HCT116 (cell line): ENCODE measurements at regions not wholly inside any gene's neighbourhood (a gene's known extent, or its start where the extent isn't known, plus 50 kb on each side); places are given as distances from the start of the nearest gene placed in this dataset.

Experiments
- ATAC-seq: fragments of 200-7000 bp; cut with Tn5 transposase; 2 replicates; pipeline ENCODE4 v1.9.1; 2020; ENCODE audit warnings: mild to moderate bottlenecking, moderate library complexity
- BruUV-seq: library from RNA; stranded (reverse); fragments of 400-500 nt; replicated peaks from 2 replicates; lab custom pipeline; 2021; lab: Mats Ljungman, UMichigan
- CTCF ChIA-PET: fragments of 300-600 bp; sonication (Branson Sonifier 250); formaldehyde crosslinking; loops from one replicate; lab custom pipeline; 2021; ENCODE audit warnings: antibody characterized with exemption; lab: Charles Lee
- POLR2A ChIA-PET: fragments of 300-600, 350-600 bp; sonication (Branson Sonifier 250); formaldehyde crosslinking; loops from one replicate; lab custom pipeline; 2021; ENCODE audit warnings: antibody characterized with exemption; lab: Charles Lee
- RAD21 ChIA-PET, 2 experiments: fragments of 300-600 bp; sonication (Branson Sonifier 250); formaldehyde crosslinking; loops; one replicate each; lab custom pipeline; 2023; ENCODE audit warnings: low total read pairs in 2 of 2; ENCODE audit not compliant: uncharacterized antibody in 2 of 2, unreplicated experiment in 2 of 2, low non-redundant PET in 1 of 2; lab: Charles Lee
- DNase-seq: peaks from one replicate; pipeline ENCODE4 v3.0.0-alpha.2; 2010; ENCODE audit warnings: low read depth, low spot score
- H2AFZ ChIP-seq: fragments of 200-600 bp; shearing (Covaris generic), sonication (generic); 2 replicates; pipeline ENCODE4 v1.6.1; 2017; ENCODE audit warnings: low read depth, mixed run types, mixed read lengths, antibody characterized with exemption, low read length; ENCODE audit not compliant: poor library complexity, severe bottlenecking
- H3K27ac ChIP-seq: 2 replicates; pipeline ENCODE4 v1.5.1; 2012; ENCODE audit warnings: low read depth, low read length
- H3K27me3 ChIP-seq: fragments of 200-600 bp; sonication (generic); 2 replicates; pipeline ENCODE4 v1.6.1; 2016; ENCODE audit warnings: mixed run types, low read length, mixed read lengths; ENCODE audit not compliant: insufficient read depth
- H3K36me3 ChIP-seq, 2 experiments: fragments of 200-500 bp in 1 of 2; fragments of 200-600 bp in 1 of 2; sonication (Bioruptor generic) in 1 of 2; sonication (generic) in 1 of 2; 2 replicates each; pipeline versions ENCODE4 v1.5.1 to v1.6.1; 2014 to 2016; ENCODE audit warnings: low read length in 2 of 2, inconsistent platforms in 1 of 2, mixed read lengths in 1 of 2, mixed run types in 1 of 2; ENCODE audit not compliant: insufficient read depth in 2 of 2, control insufficient read depth in 1 of 2
- H3K4me1 ChIP-seq, 2 experiments: fragments of 200-600 bp in 1 of 2; sonication (generic) in 1 of 2; 2 replicates each; pipeline versions ENCODE4 v1.5.1 to v1.6.1; 2012 to 2017; ENCODE audit warnings: low read length in 2 of 2, inconsistent platforms in 1 of 2, mild to moderate bottlenecking in 1 of 2, mixed read lengths in 1 of 2, mixed run types in 1 of 2, moderate library complexity in 1 of 2; ENCODE audit not compliant: insufficient read depth in 2 of 2, control insufficient read depth in 1 of 2
- H3K4me2 ChIP-seq: fragments of 200-600 bp; sonication (generic); 2 replicates; pipeline ENCODE4 v1.6.1; 2017; ENCODE audit warnings: mixed run types, low read length, mixed read lengths
- H3K4me3 ChIP-seq, 2 experiments: fragments of 200-600 bp in 1 of 2; sonication (generic) in 1 of 2; replicated peaks in 1 of 2; 2 replicates each; pipeline ENCODE4 v1.5.1; 2011 to 2016; ENCODE audit warnings: low read length in 2 of 2, control low read depth in 1 of 2, low read depth in 1 of 2, mild to moderate bottlenecking in 1 of 2, mixed read lengths in 1 of 2, mixed run types in 1 of 2
- H3K79me2 ChIP-seq: fragments of 200-600 bp; sonication (generic); 2 replicates; pipeline ENCODE4 v1.6.1; 2017; ENCODE audit warnings: mild to moderate bottlenecking, mixed run types, low read length, moderate library complexity, mixed read lengths; ENCODE audit not compliant: insufficient read depth
- H3K9ac ChIP-seq: fragments of 200-600 bp; sonication (generic); 2 replicates; pipeline ENCODE4 v1.6.1; 2016; ENCODE audit warnings: low read length, mixed read lengths
- H3K9me2 ChIP-seq: fragments of 200-600 bp; sonication (generic), shearing (Covaris generic); 2 replicates; pipeline ENCODE4 v1.6.1; 2017; ENCODE audit warnings: mixed run types, mild to moderate bottlenecking, moderate library complexity; ENCODE audit not compliant: insufficient read depth
- H3K9me3 ChIP-seq, 2 experiments: fragments of 200-500 bp in 1 of 2; fragments of 200-600 bp in 1 of 2; sonication (Bioruptor generic) in 1 of 2; sonication (generic) in 1 of 2; 2 replicates each; pipeline ENCODE4 v1.6.1; 2014 to 2017; ENCODE audit warnings: low read length in 2 of 2, mixed read lengths in 2 of 2, inconsistent platforms in 1 of 2, low read depth in 1 of 2, mild to moderate bottlenecking in 1 of 2, mixed run types in 1 of 2, moderate library complexity in 1 of 2; ENCODE audit not compliant: control insufficient read depth in 1 of 2, insufficient read depth in 1 of 2
- H4K20me1 ChIP-seq: fragments of 200-600 bp; sonication (generic), shearing (Covaris generic); 2 replicates; pipeline ENCODE4 v1.6.1; 2017; ENCODE audit warnings: mixed run types, mild to moderate bottlenecking, moderate library complexity; ENCODE audit not compliant: insufficient read depth
- CBX3 ChIP-seq: IDR thresholded peaks from 2 replicates; pipeline ENCODE4 v1.6.1; 2012; ENCODE audit warnings: low read depth
- ELF1 ChIP-seq: IDR thresholded peaks from 2 replicates; pipeline ENCODE4 v1.6.1; 2012; ENCODE audit warnings: low read depth, borderline replicate concordance
- POLR2A ChIP-seq: IDR thresholded peaks from 2 replicates; pipeline ENCODE4 v1.7.0; 2011; ENCODE audit warnings: borderline replicate concordance; ENCODE audit not compliant: insufficient read depth, insufficient read length; ENCODE audit errors: extremely low read depth
- POLR2AphosphoS5 ChIP-seq: IDR thresholded peaks from 2 replicates; pipeline ENCODE4 v1.6.1; 2011; ENCODE audit warnings: mild to moderate bottlenecking, low read depth, low read length, moderate library complexity
- RAD21 ChIP-seq: IDR thresholded peaks from 2 replicates; pipeline ENCODE4 v1.6.1; 2012; ENCODE audit warnings: low read depth, mild to moderate bottlenecking
- SIN3A ChIP-seq: IDR thresholded peaks from 2 replicates; pipeline ENCODE4 v1.6.1; 2012; ENCODE audit warnings: low read depth
- SP1 ChIP-seq: IDR thresholded peaks from 2 replicates; pipeline ENCODE4 v1.6.1; 2012; ENCODE audit warnings: low read depth
- SRF ChIP-seq: IDR thresholded peaks from 2 replicates; pipeline ENCODE4 v1.6.1; 2012; ENCODE audit warnings: low read depth
- intact Hi-C: fragments of 100-400 bp; cut with micrococcal nuclease; formaldehyde crosslinking; loops from 2 replicates; pipeline ENCODE4 v1.10.0; 2022
- TF ChIP-seq, protein P1 (sequence below): IDR thresholded peaks from 2 replicates; pipeline ENCODE4 v1.6.1; 2011; ENCODE audit warnings: mild to moderate bottlenecking, low read length, moderate library complexity; ENCODE audit not compliant: insufficient replicate concordance; ENCODE audit errors: extremely low read depth

DNA sequence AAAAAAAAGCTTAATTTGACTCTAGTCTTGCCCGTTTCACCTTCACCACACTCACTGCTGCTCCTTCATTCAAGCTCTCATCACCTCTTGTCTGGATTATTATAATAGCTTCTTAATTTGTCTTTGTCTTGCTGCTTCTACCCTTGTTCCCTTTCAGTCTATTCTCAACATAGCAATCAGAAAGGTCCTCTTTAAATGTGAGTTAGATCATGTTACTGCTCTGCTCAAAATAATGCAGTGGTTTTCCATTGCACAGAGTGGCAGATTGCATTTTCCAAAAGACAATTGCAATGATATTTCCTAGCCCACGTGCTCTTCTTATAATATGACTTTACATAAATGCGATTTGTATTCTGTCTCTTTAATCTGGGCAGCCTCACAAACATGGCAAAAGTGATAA is 174.6 kb downstream of the ALDH1A2 start:
- no peak overlapping the region for H3K4me3 ChIP-seq
- H3K4me1 ChIP-seq = no peaks in the 10 kb centered on the region
- no peak overlapping the region for H2AFZ ChIP-seq
- H3K9me3 ChIP-seq = no peaks in the 10 kb centered on the region
- intact Hi-C loops = no loop called here
- ATAC-seq (no peak), DNase-seq (no peak)
- peaks cover 2% of the 10 kb centered on the region; the same call in 1 of the 2 replicates for H3K9me2 ChIP-seq
- ChIA-PET POLR2A (no interaction called here), CTCF (no interaction called here), RAD21 (no interaction called here)
- TF ChIP-seq ELF1 = no peak
- no peak for TF ChIP-seq SRF
- TF ChIP-seq RAD21 = no peak
- no peak for TF ChIP-seq POLR2A
- no peak for TF ChIP-seq SIN3A
- no peak for TF ChIP-seq SP1
- TF ChIP-seq CBX3 = no peak
- TF ChIP-seq, protein P1, sequence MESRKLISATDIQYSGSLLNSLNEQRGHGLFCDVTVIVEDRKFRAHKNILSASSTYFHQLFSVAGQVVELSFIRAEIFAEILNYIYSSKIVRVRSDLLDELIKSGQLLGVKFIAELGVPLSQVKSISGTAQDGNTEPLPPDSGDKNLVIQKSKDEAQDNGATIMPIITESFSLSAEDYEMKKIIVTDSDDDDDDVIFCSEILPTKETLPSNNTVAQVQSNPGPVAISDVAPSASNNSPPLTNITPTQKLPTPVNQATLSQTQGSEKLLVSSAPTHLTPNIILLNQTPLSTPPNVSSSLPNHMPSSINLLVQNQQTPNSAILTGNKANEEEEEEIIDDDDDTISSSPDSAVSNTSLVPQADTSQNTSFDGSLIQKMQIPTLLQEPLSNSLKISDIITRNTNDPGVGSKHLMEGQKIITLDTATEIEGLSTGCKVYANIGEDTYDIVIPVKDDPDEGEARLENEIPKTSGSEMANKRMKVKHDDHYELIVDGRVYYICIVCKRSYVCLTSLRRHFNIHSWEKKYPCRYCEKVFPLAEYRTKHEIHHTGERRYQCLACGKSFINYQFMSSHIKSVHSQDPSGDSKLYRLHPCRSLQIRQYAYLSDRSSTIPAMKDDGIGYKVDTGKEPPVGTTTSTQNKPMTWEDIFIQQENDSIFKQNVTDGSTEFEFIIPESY = no peak
- H3K79me2 ChIP-seq = no peaks in the 10 kb centered on the region
- no peaks in the 10 kb centered on the region for H3K27me3 ChIP-seq
- no TSS peak for BruUV-seq
- no peak overlapping the region for H3K9ac ChIP-seq
- H3K4me2 ChIP-seq = no peak overlapping the region
- H3K36me3 ChIP-seq = no peaks in the 10 kb centered on the region
- H4K20me1 ChIP-seq = no peaks in the 10 kb centered on the region
- no peak overlapping the region for H3K27ac ChIP-seq

DNA sequence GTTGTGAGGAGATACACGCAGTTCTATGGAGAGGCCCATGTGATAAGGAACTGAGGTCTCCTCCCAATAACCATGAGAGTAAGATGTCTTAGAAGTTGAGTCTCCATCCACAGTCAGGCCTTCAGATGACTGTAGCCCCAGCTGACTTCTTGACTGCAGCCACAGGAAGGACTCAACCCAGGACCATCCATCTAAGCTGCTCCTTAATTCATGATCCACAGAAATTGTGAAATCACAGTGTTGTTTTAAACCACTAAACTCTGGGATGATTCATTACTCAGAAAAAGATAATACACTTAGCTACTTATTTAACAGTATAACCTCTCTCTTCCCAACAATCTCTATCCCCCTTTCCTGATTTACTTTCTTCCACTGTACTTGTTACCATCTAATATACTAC is 173.3 kb downstream of the ALDH1A2 start:
- no peaks in the 10 kb centered on the region for H3K36me3 ChIP-seq
- POLR2A ChIA-PET = no interaction called here
- TF ChIP-seq POLR2AphosphoS5 = no peak
- TF ChIP-seq, protein P1 = no peak
- TF ChIP-seq, all 23 proteins: peak for 0
- BruUV-seq = no TSS peak
- H3K9me3 ChIP-seq = no peaks in the 10 kb centered on the region
- H3K27ac ChIP-seq = no peak overlapping the region
- DNase-seq = no peak
- H3K9me2 ChIP-seq = peaks cover 2% of the 10 kb centered on the region; the same call in 1 of the 2 replicates
- no peak overlapping the region for H3K4me2 ChIP-seq
- no peaks in the 10 kb centered on the region for H3K4me1 ChIP-seq
- ChIA-PET CTCF (no interaction called here), RAD21 (no interaction called here)
- no peak for ATAC-seq
- H4K20me1 ChIP-seq = no peaks in the 10 kb centered on the region
- no peak overlapping the region for H3K4me3 ChIP-seq
- H3K79me2 ChIP-seq = no peaks in the 10 kb centered on the region
- no peak overlapping the region for H3K9ac ChIP-seq
- intact Hi-C loops = no loop called here
- no peaks in the 10 kb centered on the region for H3K27me3 ChIP-seq
- H2AFZ ChIP-seq = no peak overlapping the region
